Pancreas (tissue), 10 donors: ENCODE measurements at regions not wholly inside any gene's neighbourhood (a gene's known extent, or its start where the extent isn't known, plus 50 kb on each side); places are given as distances from the start of the nearest gene placed in this dataset.

Experiments used
- ATAC-seq, 4 donors: fragments of 200-7000 bp; cut with Tn5 transposase; one replicate each; pipeline versions ENCODE4 v1.8.0 to v1.9.1; 2020; ENCODE audit warnings: mild to moderate bottlenecking in 4 of 4, moderate library complexity in 4 of 4
- DNase-seq, 6 donors: peaks; one replicate each; pipeline ENCODE4 v3.0.0-alpha.2; 2020
- FAIRE-seq: peaks from 2 replicates; lab custom pipeline; 2012; peaks lifted over from hg19 to GRCh38; lab: Jason Lieb, UNC
- H3K27ac ChIP-seq, 4 donors: fragments of 200-600 bp; sonication (generic); 1 replicate in 3 of 4; 2 replicates in 1 of 4; pipeline versions ENCODE4 v1.5.0 to v1.8.0; 2020
- H3K27me3 ChIP-seq, 4 donors: fragments of 200-600 bp; one replicate each; pipeline ENCODE4 v1.8.0; 2021
- H3K36me3 ChIP-seq, 3 donors: fragments of 200-600 bp; sonication (generic) in 1 of 3; one replicate each; pipeline versions ENCODE4 v1.5.0 to v1.8.0; 2020 to 2021
- H3K4me1 ChIP-seq, 3 donors: fragments of 200-600 bp; one replicate each; pipeline ENCODE4 v1.8.0; 2021
- H3K4me3 ChIP-seq, 4 donors: fragments of 200-600 bp; sonication (generic) in 2 of 4; one replicate each; pipeline versions ENCODE4 v1.5.0 to v1.8.0; 2020 to 2021
- H3K9me3 ChIP-seq, 4 donors: fragments of 200-600 bp; one replicate each; pipeline ENCODE4 v1.8.0; 2021
- WGBS, 2 donors: extraction: QIAGEN DNeasy Blood & Tissue Kit; methylation state at CpG; one replicate each; pipeline ENCODE4 v1.1.7; 2013; 5-methylcytosine and 5-hydroxymethylcytosine counted together
- intact Hi-C, 3 donors: fragments of 100-400 bp; cut with DNase I; formaldehyde crosslinking; loops; one replicate each; pipeline versions ENCODE4 v1.11.1 to v1.14.2; 2022
- TF ChIP-seq, protein P1 (sequence below), 4 donors: fragments of 200-600 bp; sonication (generic) in 3 of 4; IDR thresholded peaks; one replicate each; pipeline versions ENCODE4 v1.5.0 to v1.8.0; 2021; ENCODE audit warnings: antibody characterized with exemption in 4 of 4
- donor health status: healthy with polysubstance abuse.
- donor health status: DM: no; HTN: no; CAD: no; lungs with moderate emphysema.
- donor health status: DM: no; HTN: no; CAD: no.
- donor health status: control.
- donor health status: control.
- donor health status: Bipolar disorder and iron deficiency.
- donor health status: DM: yes; HTN: yes; CAD: no.
- donor health status: DM: no; HTN: no; CAD: no.
- donor health status: DM: no; HTN: no; CAD: no.
- donor health status: DM: yes; HTN: yes; CAD: no.

DNA sequence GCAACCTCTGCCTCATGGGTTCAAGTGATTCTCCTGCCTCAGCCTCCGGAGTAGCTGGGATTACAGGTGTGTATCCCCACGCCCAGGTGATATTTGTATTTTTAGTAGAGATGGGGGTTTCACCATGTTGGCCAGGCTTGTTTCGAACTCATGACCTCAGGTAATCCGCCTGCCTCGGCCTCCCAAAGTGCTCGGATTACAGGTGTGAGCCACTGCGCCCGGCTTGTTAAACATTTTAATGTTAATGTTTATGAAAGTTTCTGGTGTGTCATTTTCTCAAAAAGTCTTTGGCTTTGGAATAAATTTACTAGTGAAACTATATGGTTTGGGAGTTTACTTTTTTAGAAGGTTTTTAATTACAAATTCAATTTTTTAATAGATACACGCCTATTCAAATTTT is 698.8 kb downstream of the MECOM start:
- intact Hi-C loops: no loop called here
- TF ChIP-seq, protein P1, sequence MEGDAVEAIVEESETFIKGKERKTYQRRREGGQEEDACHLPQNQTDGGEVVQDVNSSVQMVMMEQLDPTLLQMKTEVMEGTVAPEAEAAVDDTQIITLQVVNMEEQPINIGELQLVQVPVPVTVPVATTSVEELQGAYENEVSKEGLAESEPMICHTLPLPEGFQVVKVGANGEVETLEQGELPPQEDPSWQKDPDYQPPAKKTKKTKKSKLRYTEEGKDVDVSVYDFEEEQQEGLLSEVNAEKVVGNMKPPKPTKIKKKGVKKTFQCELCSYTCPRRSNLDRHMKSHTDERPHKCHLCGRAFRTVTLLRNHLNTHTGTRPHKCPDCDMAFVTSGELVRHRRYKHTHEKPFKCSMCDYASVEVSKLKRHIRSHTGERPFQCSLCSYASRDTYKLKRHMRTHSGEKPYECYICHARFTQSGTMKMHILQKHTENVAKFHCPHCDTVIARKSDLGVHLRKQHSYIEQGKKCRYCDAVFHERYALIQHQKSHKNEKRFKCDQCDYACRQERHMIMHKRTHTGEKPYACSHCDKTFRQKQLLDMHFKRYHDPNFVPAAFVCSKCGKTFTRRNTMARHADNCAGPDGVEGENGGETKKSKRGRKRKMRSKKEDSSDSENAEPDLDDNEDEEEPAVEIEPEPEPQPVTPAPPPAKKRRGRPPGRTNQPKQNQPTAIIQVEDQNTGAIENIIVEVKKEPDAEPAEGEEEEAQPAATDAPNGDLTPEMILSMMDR (IDR thresholded peaks at IDR 0.05): no peak
- H3K27ac ChIP-seq: no peak overlapping the region
- DNase-seq (no peak), FAIRE-seq (no peak), ATAC-seq (no peak)
- no peaks in the 10 kb centered on the region for H3K27me3 ChIP-seq
- no peaks in the 10 kb centered on the region for H3K4me1 ChIP-seq
- H3K4me3 ChIP-seq: no peak overlapping the region
- H3K36me3 ChIP-seq: no peaks in the 10 kb centered on the region
- 92 to 94% methylated on average over 9 of the region's 9 CpGs for WGBS, 2 donors
- H3K9me3 ChIP-seq: no peaks in the 10 kb centered on the region

DNA sequence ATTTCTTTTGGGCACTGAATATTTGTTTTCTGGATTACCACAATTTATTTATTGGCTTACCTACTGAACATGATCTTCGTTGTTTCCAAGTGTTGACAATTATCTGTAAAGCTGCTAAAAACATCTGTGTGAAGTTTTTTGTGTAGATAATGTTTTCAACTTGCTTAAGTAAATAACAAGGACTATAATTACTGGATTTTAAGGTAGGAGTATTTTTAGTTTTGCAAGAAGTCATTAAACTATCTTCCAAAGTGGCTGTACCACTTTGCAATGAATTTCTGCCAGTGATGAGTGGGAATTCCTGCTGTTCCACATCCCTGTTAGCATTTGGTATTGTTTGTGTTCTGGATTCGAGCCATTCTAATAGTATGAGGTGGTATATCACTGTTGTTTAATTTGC is 702.2 kb downstream of the MECOM start:
- H3K27me3 ChIP-seq: no peaks in the 10 kb centered on the region
- H3K36me3 ChIP-seq: no peaks in the 10 kb centered on the region
- TF ChIP-seq, protein P1 (IDR thresholded peaks at IDR 0.05): no peak
- ATAC-seq (no peak), DNase-seq (no peak), FAIRE-seq (no peak)
- no peak overlapping the region for H3K27ac ChIP-seq
- H3K4me1 ChIP-seq: no peaks in the 10 kb centered on the region
- no peak overlapping the region for H3K4me3 ChIP-seq
- no peaks in the 10 kb centered on the region for H3K9me3 ChIP-seq
- intact Hi-C loops: no loop called here
- WGBS, 2 donors: 51 to 64% methylated on average over 2 of the region's 2 CpGs

DNA sequence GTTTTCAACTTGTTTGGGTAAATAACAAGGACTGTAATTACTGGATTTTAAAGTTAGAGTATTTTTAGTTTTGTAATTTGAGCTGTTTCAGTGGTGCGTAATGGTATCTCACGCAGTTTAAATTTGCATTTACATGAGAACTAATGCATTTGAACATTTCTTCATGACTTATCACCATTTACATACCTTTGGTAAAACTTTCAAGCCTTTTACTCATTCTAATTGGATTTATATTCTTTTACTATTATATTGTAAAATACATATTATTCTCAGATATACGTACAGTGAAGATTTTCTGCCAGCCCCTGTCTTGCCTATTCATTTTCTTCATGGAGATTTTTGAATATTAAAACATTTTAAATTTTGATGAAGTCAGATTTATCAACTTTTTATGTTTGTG is 703.8 kb downstream of the MECOM start:
- H3K27me3 ChIP-seq: no peaks in the 10 kb centered on the region
- no peak overlapping the region for H3K4me3 ChIP-seq
- no peaks in the 10 kb centered on the region for H3K9me3 ChIP-seq
- intact Hi-C loops: no loop called here
- H3K4me1 ChIP-seq: no peaks in the 10 kb centered on the region
- no peaks in the 10 kb centered on the region for H3K36me3 ChIP-seq
- no peak for FAIRE-seq
- 92 to 95% methylated on average over 3 of the region's 3 CpGs for whole genome bisulfite sequencing, 2 donors
- no peak overlapping the region for H3K27ac ChIP-seq
- no peak for DNase-seq
- TF ChIP-seq, protein P1 (IDR thresholded peaks at IDR 0.05): no peak
- ATAC-seq: no peak

DNA sequence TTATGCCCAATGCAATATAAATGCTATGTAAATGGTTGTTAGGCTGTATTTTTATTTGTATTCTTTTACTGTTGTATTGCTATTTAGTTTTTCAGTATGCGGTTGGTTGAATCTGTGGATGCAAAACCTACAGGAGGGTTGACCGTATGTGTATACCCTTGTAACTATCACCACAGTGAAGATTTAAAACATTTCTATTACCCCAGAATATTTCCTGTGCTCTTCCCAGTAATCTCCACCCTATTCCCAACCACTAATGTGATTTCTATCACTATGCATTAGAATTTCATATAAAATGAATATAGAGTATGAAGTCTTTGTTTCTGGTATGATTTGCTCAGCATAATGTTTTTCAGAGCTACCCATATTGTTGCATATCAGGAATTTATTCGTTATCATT is 705.0 kb downstream of the MECOM start:
- DNase-seq (no peak), FAIRE-seq (no peak), ATAC-seq (no peak)
- intact Hi-C loops: no loop called here
- Histone ChIP-seq H3K27me3 (no peaks in the 10 kb centered on the region), H3K4me3 (no peak overlapping the region), H3K9me3 (no peaks in the 10 kb centered on the region), H3K27ac (no peak overlapping the region), H3K36me3 (no peaks in the 10 kb centered on the region), H3K4me1 (no peaks in the 10 kb centered on the region)
- 76 to 85% methylated on average over 3 of the region's 3 CpGs for WGBS, 2 donors
- TF ChIP-seq, protein P1 (IDR thresholded peaks at IDR 0.05): no peak

DNA sequence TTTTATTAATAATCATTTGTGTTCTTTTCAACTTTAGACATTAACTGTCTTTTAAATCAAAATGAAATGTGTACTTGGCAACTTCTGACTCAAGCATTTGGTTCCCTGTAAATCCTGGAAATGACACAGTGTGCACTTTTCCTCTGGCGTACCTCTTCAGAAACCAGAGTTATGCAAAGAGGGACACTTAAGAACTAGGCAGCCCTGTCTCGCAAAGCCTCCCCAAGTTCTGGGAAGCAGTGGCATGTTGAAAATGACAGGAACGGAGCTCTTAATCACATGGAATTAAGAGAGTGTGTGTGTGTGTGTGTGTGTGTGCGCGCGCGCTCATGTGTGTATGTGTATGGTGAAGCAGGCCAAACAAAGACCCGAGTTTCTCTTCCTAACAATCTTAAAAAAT is 707.4 kb downstream of the MECOM start:
- no peak overlapping the region for H3K4me3 ChIP-seq
- no peaks in the 10 kb centered on the region for H3K4me1 ChIP-seq
- no peak overlapping the region for H3K27ac ChIP-seq
- H3K27me3 ChIP-seq: no peaks in the 10 kb centered on the region
- no peaks in the 10 kb centered on the region for H3K9me3 ChIP-seq
- no peaks in the 10 kb centered on the region for H3K36me3 ChIP-seq
- FAIRE-seq (no peak), DNase-seq (no peak), ATAC-seq (no peak)
- 70 to 79% methylated on average over 8 of the region's 8 CpGs for WGBS, 2 donors
- TF ChIP-seq, protein P1 (IDR thresholded peaks at IDR 0.05): no peak
- intact Hi-C loops: no loop called here
